H1 (cell line): ENCODE measurements at regions not wholly inside any gene's neighbourhood (a gene's known extent, or its start where the extent isn't known, plus 50 kb on each side); places are given as distances from the start of the nearest gene placed in this dataset.

ENCODE experiments used
- CHD2 ChIP-seq: IDR thresholded peaks from 2 replicates; pipeline ENCODE4 v1.6.1; 2012; ENCODE audit warnings: low read length, improper control_type of control experiment
- CHD7 ChIP-seq: fragments of 300-600 bp; sonication (generic); IDR thresholded peaks from 2 replicates; pipeline ENCODE4 v1.7.1; 2012; ENCODE audit warnings: low read length, moderate library complexity, mild to moderate bottlenecking, inconsistent platforms; ENCODE audit not compliant: insufficient replicate concordance
- EP300 ChIP-seq, 2 experiments: IDR thresholded peaks; 1 replicate in 1 of 2; 2 replicates in 1 of 2; pipeline ENCODE4 v1.6.1; 2011 to 2012; ENCODE audit warnings: low read depth in 2 of 2, low read length in 2 of 2, mild to moderate bottlenecking in 2 of 2, borderline replicate concordance in 1 of 2, inconsistent platforms in 1 of 2, moderate library complexity in 1 of 2
- HDAC6 ChIP-seq: IDR thresholded peaks from one replicate; pipeline ENCODE4 v1.7.1; 2012; ENCODE audit warnings: low read depth, mild to moderate bottlenecking, inconsistent platforms, low read length, moderate library complexity
- KDM1A ChIP-seq: fragments of 200-600, 300-600 bp; sonication (generic); IDR thresholded peaks from 2 replicates; pipeline ENCODE4 v1.7.1; 2016; ENCODE audit warnings: mild to moderate bottlenecking, low read length, borderline replicate concordance
- PHF8 ChIP-seq: fragments of 200-600 bp; sonication (generic); conservative IDR thresholded peaks from 2 replicates; pipeline ENCODE4 v1.7.1; 2012; ENCODE audit warnings: low read depth, mild to moderate bottlenecking, inconsistent platforms, low read length, moderate library complexity
- POU5F1 ChIP-seq: IDR thresholded peaks from 2 replicates; pipeline ENCODE4 v1.6.1; 2011; ENCODE audit warnings: low read depth, mild to moderate bottlenecking, low read length, moderate library complexity
- RBBP5 ChIP-seq: IDR thresholded peaks from 2 replicates; pipeline ENCODE4 v1.7.1; 2012; ENCODE audit warnings: low read depth, mild to moderate bottlenecking, inconsistent platforms, low read length, moderate library complexity, borderline replicate concordance
- SIRT6 ChIP-seq: IDR thresholded peaks from one replicate; pipeline ENCODE4 v1.7.1; 2012; ENCODE audit warnings: low read length, inconsistent platforms
- SP1 ChIP-seq: IDR thresholded peaks from 2 replicates; pipeline ENCODE4 v1.6.1; 2011; ENCODE audit warnings: low read depth, low read length
- YY1 ChIP-seq: IDR thresholded peaks from 2 replicates; pipeline ENCODE4 v1.6.1; 2011; ENCODE audit warnings: low read depth, mild to moderate bottlenecking, low read length

- TF ChIP-seq CHD7 (no peak), POU5F1 (no peak), KDM1A (no peak), YY1 (no peak), RBBP5 (no peak), SIRT6 (no peak), EP300 (IDR thresholded peaks at IDR 0.05; ENCODE audit: borderline replicate concordance in 1 of 2, low read depth in 2 of 2, low read length in 2 of 2) (no peak), HDAC6 (no peak), SP1 (no peak), CHD2 (no peak), PHF8 (no peak)
These were observed 692.2 kb upstream of the LINC00305 start (continued) for GRCh38 chr18:64840911-64841701.
